H7 (cell line): ENCODE measurements at regions not wholly inside any gene's neighbourhood (a gene's known extent, or its start where the extent isn't known, plus 50 kb on each side); places are given as distances from the start of the nearest gene placed in this dataset.
"Not testable (repeated sequence)": the region's sequence is repeated elsewhere in the genome, so short reads cannot be mapped to it uniquely, and the experiment has no call there.

Experiments
- DNase-seq: peaks from one replicate; pipeline ENCODE4 v3.0.0; 2012
- H3K27me3 ChIP-seq: 2 replicates; pipeline ENCODE4 v1.6.0; 2011; ENCODE audit warnings: mild to moderate bottlenecking, low read length; ENCODE audit not compliant: control insufficient read depth, insufficient read depth
- H3K36me3 ChIP-seq: replicated peaks from 2 replicates; pipeline ENCODE4 v1.5.1; 2011; ENCODE audit warnings: low read length; ENCODE audit not compliant: control insufficient read depth, insufficient read depth
- H3K4me3 ChIP-seq: 2 replicates; pipeline ENCODE4 v1.5.1; 2011; ENCODE audit warnings: low read depth, mild to moderate bottlenecking, control low read depth, low read length, moderate library complexity; ENCODE audit not compliant: insufficient read depth

DNA sequence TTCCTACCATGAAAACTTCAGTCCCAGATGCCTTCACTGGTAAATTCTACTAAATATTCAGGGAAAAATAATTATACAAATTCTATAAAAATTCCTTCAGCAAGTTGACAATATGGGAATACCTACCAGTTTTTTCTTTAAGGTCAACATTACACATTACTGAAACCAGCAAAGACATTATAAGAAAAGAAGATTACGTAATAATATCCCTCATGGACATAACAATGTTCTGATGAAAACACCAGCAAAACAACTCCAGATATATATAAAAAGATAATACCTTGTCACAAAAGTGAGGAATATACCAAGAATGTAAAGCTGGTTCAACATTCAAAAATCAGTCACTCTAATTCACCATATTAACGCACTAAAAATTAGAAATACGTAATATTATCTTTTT, 507.9 kb downstream of the DMRTA1 start:
- Histone ChIP-seq H3K36me3 (no peaks in the 10 kb centered on the region), H3K27me3 (no peaks in the 10 kb centered on the region), H3K4me3 (no peak overlapping the region)
- no peak for DNase-seq

DNA sequence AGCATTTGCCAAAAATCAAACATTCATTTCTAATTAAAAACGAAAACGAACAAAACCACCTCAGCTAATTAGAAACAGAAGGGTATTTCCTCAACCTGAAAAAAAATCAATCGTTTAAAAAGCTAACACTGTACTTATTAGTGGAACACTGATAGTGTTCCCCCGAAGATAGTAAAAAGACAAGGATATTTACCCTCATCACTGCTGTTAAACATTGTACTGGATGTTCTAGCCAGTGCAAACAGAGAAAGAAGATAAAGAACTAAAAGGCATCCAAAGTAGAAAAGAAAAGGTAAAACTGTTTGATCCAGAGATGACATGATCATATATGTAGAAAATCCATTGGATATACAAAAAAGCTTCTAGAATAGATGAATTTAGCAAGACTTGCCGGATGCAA, 508.3 kb downstream of the DMRTA1 start:
- H3K36me3 ChIP-seq = no peaks in the 10 kb centered on the region
- H3K4me3 ChIP-seq = no peak overlapping the region
- no peak for DNase-seq
- H3K27me3 ChIP-seq = no peaks in the 10 kb centered on the region

DNA sequence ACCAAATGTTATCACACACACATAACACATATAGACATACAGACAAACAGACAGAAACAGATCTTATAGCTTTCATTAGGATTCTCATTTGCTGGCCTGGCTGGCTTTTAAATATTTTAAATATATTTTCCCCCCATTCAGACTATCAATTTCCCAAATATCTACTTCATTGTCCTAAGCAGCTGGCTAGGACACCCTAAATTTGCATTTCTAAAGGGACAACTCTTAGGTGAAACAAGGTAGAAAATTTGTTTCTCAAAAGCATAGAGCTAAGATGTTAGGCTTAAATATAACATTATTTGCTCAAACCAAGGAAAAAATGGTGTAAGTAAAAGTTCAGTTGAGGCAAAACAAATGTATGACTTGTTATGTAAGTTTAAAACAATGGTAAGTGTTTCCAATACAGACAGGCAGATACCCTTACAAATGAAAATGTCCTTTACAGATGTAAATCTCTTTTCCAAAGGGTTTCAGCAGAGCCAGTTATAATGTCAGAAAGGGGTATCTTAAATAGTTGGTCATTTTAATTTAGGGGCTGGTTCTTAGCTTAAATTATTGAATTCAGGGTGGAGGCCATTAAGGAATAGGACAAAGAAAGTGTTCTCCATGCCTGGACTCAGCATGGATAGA, 522.8 kb downstream of the DMRTA1 start:
- DNase-seq = no peak
- H3K36me3 ChIP-seq = no peaks in the 10 kb centered on the region
- no peaks in the 10 kb centered on the region for H3K27me3 ChIP-seq
- H3K4me3 ChIP-seq = no peak overlapping the region

DNA sequence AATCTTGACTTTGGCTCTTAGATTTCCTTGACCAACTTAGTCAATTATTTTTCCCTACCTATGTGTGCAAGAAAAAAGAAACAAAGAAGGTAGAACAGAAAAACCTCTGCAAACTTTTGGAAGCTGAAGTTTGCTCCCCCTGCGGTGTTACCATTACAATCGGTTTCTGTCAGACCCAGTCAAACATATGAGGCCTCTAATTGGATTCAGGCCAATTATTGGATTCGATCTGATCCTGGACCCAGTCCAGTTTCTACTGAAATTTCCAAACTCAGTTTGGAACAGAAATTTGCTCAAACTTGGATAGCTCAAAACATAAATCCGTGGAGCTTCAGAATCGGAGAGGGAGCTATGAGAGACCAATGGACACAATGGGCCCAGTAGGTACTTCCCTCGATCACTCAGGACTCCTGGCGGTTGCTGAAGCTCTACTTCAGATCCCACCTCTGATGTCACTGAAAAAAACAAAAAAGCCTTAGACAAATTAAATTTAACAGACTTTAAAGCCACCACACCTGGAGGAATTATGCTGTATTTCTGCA, 523.9 kb downstream of the DMRTA1 start:
- H3K4me3 ChIP-seq = no peak overlapping the region
- H3K27me3 ChIP-seq = no peaks in the 10 kb centered on the region
- DNase-seq = no peak
- H3K36me3 ChIP-seq = no peaks in the 10 kb centered on the region

DNA sequence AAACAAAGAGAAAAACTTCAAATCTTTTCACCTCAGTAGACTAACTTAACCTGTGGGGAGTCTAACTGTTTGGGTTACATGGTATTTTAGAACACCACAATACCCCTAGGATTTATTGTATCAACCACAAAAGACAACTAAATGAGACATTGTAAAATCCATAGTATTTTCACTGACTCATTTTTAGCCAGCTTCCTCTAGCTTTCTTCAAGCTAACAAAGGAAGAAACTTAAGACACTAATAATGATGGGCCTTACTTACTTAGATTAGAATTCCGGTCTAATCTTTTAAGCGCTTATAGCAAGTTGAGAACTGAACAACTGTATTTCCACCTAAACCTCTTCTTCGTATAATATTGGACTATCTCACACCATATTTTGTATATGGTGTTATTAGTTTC, 529.3 kb downstream of the DMRTA1 start:
- H3K36me3 ChIP-seq = no peaks in the 10 kb centered on the region
- DNase-seq = no peak
- no peaks in the 10 kb centered on the region for H3K27me3 ChIP-seq

DNA sequence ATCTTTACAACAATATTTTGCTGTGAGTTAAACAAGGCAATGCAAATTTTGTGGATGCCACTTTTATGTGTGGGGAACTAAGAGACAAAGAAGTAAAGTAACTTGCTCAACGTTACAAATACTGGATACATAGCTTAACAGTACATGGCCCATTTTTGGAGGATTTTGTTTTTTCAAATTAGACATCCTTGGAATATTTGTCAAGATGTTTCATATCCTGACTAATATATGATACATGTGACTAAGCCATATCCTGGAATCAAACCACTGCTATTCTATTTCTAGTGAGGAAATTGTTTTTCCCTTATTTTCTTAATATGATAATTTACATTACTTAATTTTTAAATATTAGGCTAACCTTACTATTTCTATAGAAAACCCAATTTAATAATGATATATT, 529.8 kb downstream of the DMRTA1 start:
- H3K4me3 ChIP-seq = no peak overlapping the region
- DNase-seq = no peak
- H3K36me3 ChIP-seq = no peaks in the 10 kb centered on the region
- no peaks in the 10 kb centered on the region for H3K27me3 ChIP-seq

More for the DNA sequence above, 529.3 kb downstream of the DMRTA1 start:
- H3K4me3 ChIP-seq = no peak overlapping the region

DNA sequence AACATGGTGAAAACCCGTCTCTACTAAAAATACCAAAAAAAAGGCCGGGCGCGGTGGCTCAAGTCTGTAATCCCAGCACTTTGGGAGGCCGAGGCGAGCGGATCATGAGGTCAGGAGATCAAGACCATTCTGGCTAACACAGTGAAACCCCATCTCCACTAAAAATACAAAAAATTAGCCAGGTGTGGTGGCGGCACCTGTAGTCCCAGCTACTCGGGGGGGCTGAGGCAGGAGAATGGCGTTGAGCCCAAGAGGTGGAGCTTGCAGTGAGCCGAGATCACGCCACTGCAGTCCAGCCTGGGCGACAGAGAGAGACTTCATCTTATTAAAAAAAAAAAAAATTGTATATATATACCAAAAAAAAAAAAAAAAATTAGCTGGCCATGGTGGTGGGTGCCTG, 533.8 kb downstream of the DMRTA1 start:
- H3K36me3 ChIP-seq, DNase-seq, H3K4me3 ChIP-seq, H3K27me3 ChIP-seq: not testable (repeated sequence)

DNA sequence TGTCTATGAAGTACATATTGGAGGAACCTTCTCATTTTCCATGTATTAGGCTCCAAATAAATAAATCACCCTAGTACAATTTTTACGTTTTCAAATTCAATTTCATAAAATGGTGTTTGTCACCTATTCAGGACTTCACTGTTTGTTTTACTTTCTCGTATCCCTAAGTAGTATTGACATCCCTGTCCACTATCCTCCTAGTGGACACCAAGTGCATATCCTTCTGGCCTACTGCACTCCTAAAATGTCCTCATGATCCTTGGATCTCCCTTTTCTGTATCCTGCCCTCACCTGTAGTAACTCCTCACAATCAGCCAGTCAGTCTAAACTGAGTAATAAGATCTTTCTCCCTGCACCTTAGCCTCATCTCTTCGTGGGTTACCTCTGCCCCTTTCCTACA, 539.9 kb downstream of the DMRTA1 start:
- H3K4me3 ChIP-seq = no peak overlapping the region
- no peak for DNase-seq
- H3K36me3 ChIP-seq = no peaks in the 10 kb centered on the region
- H3K27me3 ChIP-seq = no peaks in the 10 kb centered on the region

DNA sequence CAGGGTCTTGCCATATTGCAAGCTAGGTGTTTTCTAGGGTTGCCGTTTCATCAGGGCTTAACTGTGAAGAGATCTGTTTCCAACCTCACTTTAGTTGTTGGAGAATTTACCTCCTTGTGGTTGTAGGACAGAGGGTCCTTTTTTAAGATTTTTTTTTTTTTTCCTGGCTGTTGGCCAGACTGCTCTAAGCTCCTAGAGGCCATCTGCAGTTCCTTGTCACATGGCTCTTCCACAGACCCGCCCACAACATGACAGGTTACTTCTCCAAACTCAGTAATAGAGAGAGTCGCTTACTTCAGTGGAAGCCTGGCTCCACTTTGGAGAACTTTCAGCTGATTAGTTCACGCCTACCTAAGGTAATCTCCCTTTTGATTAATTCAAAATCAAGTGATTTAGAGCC, 543.7 kb downstream of the DMRTA1 start:
- Histone ChIP-seq H3K4me3 (no peak overlapping the region), H3K36me3 (no peaks in the 10 kb centered on the region), H3K27me3 (no peaks in the 10 kb centered on the region)
- no peak for DNase-seq

DNA sequence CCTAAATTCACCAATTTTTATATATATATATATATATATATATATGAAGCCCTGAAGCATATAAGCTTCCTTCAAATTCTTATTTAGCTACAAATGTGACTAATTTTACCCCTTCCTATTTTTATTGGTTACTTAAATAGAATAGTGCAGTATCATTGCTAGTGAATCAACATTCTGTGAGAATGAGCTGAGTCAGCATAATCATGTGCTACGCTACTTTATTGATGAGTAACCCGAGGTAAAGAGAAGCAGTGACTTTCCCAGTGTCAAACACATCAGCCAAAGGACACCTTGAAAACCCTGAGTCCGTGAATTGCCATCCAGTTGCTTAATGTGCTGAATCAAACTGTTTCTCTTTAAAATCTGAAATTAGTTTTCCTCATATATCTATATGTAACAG, 546.2 kb downstream of the DMRTA1 start:
- H3K27me3 ChIP-seq = no peaks in the 10 kb centered on the region
- no peak for DNase-seq
- no peak overlapping the region for H3K4me3 ChIP-seq
- no peaks in the 10 kb centered on the region for H3K36me3 ChIP-seq

DNA sequence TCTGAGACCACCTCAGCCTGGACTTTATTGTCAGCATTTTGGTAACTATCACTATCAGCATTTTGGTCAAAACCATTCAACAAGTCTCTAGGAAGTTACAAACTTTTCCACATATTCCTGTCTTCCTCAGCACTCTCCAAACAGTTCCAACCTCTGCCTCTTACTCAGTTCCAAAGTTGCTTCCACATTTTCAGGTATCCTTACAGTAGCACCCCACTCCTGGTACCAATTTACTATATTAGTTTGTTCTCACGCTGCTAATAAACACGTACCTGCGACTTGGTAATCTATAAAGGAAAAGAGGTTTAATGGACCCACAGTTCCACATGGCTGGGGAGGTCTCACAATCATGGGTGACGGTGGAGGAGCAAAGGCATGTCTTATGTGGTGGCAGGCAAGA, 551.3 kb downstream of the DMRTA1 start:
- DNase-seq = no peak
- no peaks in the 10 kb centered on the region for H3K27me3 ChIP-seq
- H3K36me3 ChIP-seq = no peaks in the 10 kb centered on the region
- no peak overlapping the region for H3K4me3 ChIP-seq

DNA sequence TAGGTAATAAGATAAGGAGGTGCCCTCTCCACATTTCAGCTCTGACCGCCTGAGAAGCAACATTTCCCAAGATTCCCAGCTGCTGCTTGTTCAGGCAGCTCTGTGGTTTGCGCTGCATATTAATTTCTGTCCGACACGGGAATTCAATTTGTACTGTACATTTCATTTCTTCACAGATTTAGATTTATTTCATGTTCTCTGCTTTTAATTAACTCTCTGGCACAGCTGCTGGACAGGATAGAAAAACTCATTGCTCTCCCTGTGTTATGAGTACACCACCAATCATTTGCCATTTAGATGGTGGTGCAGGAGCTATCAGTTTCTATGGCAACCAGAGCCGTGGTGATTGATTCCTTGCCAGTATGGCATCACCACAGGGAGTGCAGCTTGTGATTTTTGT, 558.5 kb downstream of the DMRTA1 start:
- Histone ChIP-seq H3K27me3 (no peaks in the 10 kb centered on the region), H3K36me3 (no peaks in the 10 kb centered on the region), H3K4me3 (no peak overlapping the region)
- no peak for DNase-seq

DNA sequence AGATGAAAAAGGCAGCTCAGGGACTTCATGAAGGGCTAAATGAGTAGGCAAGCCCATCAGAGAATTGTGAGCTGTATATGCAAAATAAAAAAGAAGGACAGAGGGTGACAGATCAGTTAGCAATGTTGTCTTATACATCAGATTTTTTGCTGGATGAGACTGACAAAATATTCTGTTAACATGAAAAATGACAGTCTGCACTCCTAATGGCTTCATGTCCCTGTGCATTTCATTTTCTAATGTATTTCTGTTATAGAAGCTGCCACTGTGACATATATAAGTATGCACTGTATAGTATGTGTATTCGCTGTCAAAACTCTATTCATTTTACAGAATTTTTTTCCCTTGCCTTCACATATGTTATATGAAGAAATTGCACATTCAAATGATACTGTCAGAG, 559.5 kb downstream of the DMRTA1 start:
- DNase-seq = no peak
- no peak overlapping the region for H3K4me3 ChIP-seq
- H3K36me3 ChIP-seq = no peaks in the 10 kb centered on the region
- no peaks in the 10 kb centered on the region for H3K27me3 ChIP-seq

DNA sequence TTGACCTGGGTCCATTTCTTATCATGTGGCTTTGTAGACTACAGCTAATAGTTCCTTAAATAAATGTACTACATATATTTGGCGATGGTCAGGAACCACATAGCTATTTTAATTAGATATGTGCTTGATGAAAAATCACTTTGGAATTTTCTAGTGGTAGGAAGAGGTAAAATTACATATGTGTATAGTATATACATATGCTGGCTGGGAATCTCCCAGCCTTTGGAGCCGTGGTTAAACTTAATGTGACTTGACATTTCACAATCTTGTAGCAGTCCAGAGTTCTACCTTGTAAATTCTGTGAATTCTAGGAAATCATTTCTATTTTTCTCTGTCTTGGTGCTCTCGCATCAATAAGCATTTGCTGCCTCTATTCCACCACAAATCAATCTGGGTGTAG, 565.0 kb downstream of the DMRTA1 start:
- Histone ChIP-seq H3K27me3 (no peaks in the 10 kb centered on the region), H3K36me3 (no peaks in the 10 kb centered on the region), H3K4me3 (no peak overlapping the region)
- no peak for DNase-seq

DNA sequence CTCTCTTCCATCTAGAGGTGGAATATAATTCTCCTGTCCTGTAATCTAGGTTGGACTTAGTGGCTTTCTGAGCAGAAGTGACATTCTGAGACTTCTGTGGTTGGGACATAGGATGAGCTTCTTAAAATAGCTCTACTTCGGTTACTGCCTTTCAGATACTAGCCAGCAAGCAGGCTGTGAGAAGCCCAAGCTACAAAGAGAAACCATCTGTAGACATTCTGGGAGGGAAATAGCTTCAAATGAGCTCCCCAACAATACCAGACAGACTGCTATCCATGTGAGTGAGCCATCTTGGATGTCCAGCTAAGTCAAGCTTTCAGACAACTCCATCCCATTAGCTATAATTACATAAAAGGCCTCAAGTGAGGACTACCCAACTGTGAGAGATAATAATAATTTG, 568.9 kb downstream of the DMRTA1 start:
- Histone ChIP-seq H3K4me3 (no peak overlapping the region), H3K27me3 (no peaks in the 10 kb centered on the region), H3K36me3 (no peaks in the 10 kb centered on the region)
- DNase-seq = no peak

DNA sequence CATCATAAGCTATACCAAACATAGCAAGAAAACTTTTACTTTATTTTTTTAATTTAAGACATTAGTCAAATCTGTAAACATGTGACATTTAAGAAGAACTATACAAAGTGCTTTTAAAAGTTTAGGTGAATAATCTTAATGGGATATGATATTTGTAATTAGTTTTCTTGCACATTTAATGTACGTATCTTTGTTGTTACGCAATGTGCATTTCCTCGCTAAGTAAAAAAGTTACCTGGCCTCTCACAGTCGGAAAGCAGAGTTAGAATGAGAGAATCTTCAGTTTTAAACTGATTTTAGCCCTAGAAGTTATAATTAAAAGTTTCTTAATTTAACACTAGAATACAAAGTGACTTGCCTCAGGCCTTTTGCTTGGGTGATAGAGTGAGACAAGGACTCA, 589.8 kb downstream of the DMRTA1 start:
- no peaks in the 10 kb centered on the region for H3K36me3 ChIP-seq
- no peaks in the 10 kb centered on the region for H3K27me3 ChIP-seq
- no peak for DNase-seq
- no peak overlapping the region for H3K4me3 ChIP-seq
